ENCODE measurements at regions not wholly inside any gene's neighbourhood (a gene's known extent, or its start where the extent isn't known, plus 50 kb on each side); places are given as distances from the start of the nearest gene placed in this dataset.

DNA sequence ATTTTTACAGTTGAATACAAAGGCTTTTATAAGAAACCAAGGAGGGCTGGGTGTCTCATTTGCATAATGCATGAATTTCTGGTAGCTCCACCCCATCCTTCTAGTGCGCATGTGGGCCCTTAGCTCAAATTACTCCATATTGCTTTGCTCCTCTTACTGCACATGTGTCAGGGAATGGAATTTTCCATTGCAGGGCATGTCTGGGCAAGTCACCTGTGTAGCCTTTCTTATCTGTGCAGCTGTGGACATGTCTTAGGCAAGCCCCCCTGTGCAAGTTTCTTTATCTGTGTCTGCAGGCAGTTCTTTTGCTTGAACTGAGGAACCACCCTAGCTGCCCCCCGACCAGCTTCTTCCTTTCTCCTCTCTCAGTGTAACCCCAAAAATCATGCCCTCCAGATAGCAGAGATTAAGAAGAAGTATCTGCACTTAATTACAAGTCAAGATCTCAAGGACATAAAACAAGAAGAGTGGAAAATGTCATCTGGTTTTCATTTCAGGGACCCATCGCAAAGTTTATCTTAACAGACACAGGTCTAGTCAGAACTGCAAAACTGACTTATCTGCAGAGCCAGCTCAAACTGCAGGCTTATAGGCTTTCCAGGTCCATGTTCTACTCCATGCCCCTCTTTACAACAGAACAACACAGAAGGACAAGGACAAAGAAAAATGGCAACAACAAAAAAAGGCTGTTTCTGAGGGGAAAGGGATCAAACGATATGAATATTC lies 137.9 kb upstream of the HS3ST4 start:
- H3K27ac ChIP-seq (ENCODE audit: insufficient read depth, low read depth, low read length), result no peak overlapping the region

DNA sequence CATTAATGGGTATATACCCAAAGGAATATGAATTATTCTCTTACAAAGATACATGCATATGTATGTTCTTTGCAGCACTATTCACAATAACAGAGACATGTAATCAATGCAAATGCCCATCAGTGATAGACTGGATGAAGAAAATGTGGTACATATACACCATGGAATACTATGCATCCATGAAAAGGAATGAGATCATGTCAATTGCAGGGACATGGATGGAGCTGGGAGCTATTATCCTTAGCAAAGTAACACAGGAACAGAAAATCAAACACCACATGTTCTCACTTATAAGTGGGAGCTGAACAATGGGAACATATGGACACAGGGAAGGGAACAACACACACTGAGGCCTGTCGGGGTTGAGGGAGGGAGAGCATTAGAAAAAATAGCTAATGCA lies 141.1 kb upstream of the HS3ST4 start:
- DNase-seq (ENCODE audit: low read depth, low spot score) (no peak), FAIRE-seq (no peak)
- peaks cover 2% of the 10 kb centered on the region for H3K9me3 ChIP-seq (replicated peaks; ENCODE audit: control insufficient read depth, insufficient read depth, low read length)
- ChIA-PET CTCF (no interaction called here), POLR2A (no interaction called here)
- TF ChIP-seq, protein P1, sequence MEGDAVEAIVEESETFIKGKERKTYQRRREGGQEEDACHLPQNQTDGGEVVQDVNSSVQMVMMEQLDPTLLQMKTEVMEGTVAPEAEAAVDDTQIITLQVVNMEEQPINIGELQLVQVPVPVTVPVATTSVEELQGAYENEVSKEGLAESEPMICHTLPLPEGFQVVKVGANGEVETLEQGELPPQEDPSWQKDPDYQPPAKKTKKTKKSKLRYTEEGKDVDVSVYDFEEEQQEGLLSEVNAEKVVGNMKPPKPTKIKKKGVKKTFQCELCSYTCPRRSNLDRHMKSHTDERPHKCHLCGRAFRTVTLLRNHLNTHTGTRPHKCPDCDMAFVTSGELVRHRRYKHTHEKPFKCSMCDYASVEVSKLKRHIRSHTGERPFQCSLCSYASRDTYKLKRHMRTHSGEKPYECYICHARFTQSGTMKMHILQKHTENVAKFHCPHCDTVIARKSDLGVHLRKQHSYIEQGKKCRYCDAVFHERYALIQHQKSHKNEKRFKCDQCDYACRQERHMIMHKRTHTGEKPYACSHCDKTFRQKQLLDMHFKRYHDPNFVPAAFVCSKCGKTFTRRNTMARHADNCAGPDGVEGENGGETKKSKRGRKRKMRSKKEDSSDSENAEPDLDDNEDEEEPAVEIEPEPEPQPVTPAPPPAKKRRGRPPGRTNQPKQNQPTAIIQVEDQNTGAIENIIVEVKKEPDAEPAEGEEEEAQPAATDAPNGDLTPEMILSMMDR (IDR thresholded peaks at IDR 0.05; ENCODE audit: extremely low read depth in 1 of 2, insufficient read depth in 1 of 2, low read depth in 1 of 2, low read length in 2 of 2), result no peak
- TF ChIP-seq MYC (IDR thresholded peaks at IDR 0.05; ENCODE audit: low read depth, low read length) (no peak), POLR2AphosphoS5 (IDR thresholded peaks at IDR 0.05; ENCODE audit: insufficient read depth, low read depth, low read length) (no peak), GATA2 (IDR thresholded peaks at IDR 0.05; ENCODE audit: insufficient read depth, insufficient read length, low read depth, low read length) (no peak), POLR2A (IDR thresholded peaks at IDR 0.05; ENCODE audit: low read depth, low read length) (no peak), FOS (IDR thresholded peaks at IDR 0.05; ENCODE audit: borderline replicate concordance, insufficient read depth, low read length) (no peak), EZH2 (IDR thresholded peaks at IDR 0.05; ENCODE audit: borderline replicate concordance, low read depth, low read length, severe bottlenecking) (no peak), JUN (IDR thresholded peaks at IDR 0.05; ENCODE audit: borderline replicate concordance, insufficient read depth, insufficient read length, low read depth) (no peak)
- TF ChIP-seq, protein P2, sequence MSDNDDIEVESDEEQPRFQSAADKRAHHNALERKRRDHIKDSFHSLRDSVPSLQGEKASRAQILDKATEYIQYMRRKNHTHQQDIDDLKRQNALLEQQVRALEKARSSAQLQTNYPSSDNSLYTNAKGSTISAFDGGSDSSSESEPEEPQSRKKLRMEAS (IDR thresholded peaks at IDR 0.05; ENCODE audit: insufficient read depth, insufficient read length), result no peak
- no peak overlapping the region for H3K4me2 ChIP-seq (ENCODE audit: insufficient read depth, low read length)
- H3K9me1 ChIP-seq (replicated peaks; ENCODE audit: control insufficient read depth, extremely low read depth, insufficient read depth, low read length), result no peaks in the 10 kb centered on the region
- no peak overlapping the region for H3K9ac ChIP-seq (replicated peaks; ENCODE audit: extremely low read depth, insufficient read depth, low read length)
- intact Hi-C loops (cut with micrococcal nuclease) (no loop called here), dilution Hi-C loops (cut with MboI; ENCODE audit: extremely low pct_ligation_motif_present, low sequenced_read_pairs) (no loop called here)
- H3K36me3 ChIP-seq (ENCODE audit: control insufficient read depth in 2 of 2, extremely low read depth in 1 of 2, insufficient read depth in 2 of 2, low read length in 2 of 2), result no peaks in the 10 kb centered on the region
- no peaks in the 10 kb centered on the region for H4K20me1 ChIP-seq (replicated peaks; ENCODE audit: control insufficient read depth, extremely low read depth, insufficient read depth, low read length)
- no peaks in the 10 kb centered on the region for H3K4me1 ChIP-seq (ENCODE audit: control insufficient read depth, extremely low read depth, insufficient read depth, low read length)
- BruUV-seq (replicated peaks), result no TSS peak
- no peaks in the 10 kb centered on the region for H3K27me3 ChIP-seq (ENCODE audit: control insufficient read depth in 2 of 2, insufficient read depth in 2 of 2, low read length in 2 of 2)
- H3K27ac ChIP-seq (ENCODE audit: insufficient read depth, low read depth, low read length), result no peak overlapping the region
- H2AFZ ChIP-seq (ENCODE audit: low read depth, low read length), result no peak overlapping the region
- H3K79me2 ChIP-seq (ENCODE audit: control insufficient read depth, insufficient read depth, low read length), result no peaks in the 10 kb centered on the region
- H3K4me3 ChIP-seq (replicated peaks in 1 of 3; ENCODE audit: insufficient read depth in 1 of 3, low read depth in 1 of 3, low read length in 3 of 3), result no peak overlapping the region

More for the DNA sequence above, 137.9 kb upstream of the HS3ST4 start:
- no peak for FAIRE-seq
- H3K4me1 ChIP-seq (ENCODE audit: control insufficient read depth, extremely low read depth, insufficient read depth, low read length), result no peaks in the 10 kb centered on the region
- peaks cover 2% of the 10 kb centered on the region for H3K9me3 ChIP-seq (replicated peaks; ENCODE audit: control insufficient read depth, insufficient read depth, low read length)
- no peak overlapping the region for H3K9ac ChIP-seq (replicated peaks; ENCODE audit: extremely low read depth, insufficient read depth, low read length)
- H3K36me3 ChIP-seq (ENCODE audit: control insufficient read depth in 2 of 2, extremely low read depth in 1 of 2, insufficient read depth in 2 of 2, low read length in 2 of 2), result no peaks in the 10 kb centered on the region
- H3K27me3 ChIP-seq (ENCODE audit: control insufficient read depth in 2 of 2, insufficient read depth in 2 of 2, low read length in 2 of 2), result no peaks in the 10 kb centered on the region
- no TSS peak for BruUV-seq (replicated peaks)
- no peak for DNase-seq (ENCODE audit: low read depth, low spot score)
- H3K4me3 ChIP-seq (replicated peaks in 1 of 3; ENCODE audit: insufficient read depth in 1 of 3, low read depth in 1 of 3, low read length in 3 of 3), result no peak overlapping the region
- dilution Hi-C loops (cut with MboI; ENCODE audit: extremely low pct_ligation_motif_present, low sequenced_read_pairs) (no loop called here), intact Hi-C loops (cut with micrococcal nuclease) (no loop called here)
- POLR2A ChIA-PET, result no interaction called here
- no peaks in the 10 kb centered on the region for H4K20me1 ChIP-seq (replicated peaks; ENCODE audit: control insufficient read depth, extremely low read depth, insufficient read depth, low read length)
- no peak overlapping the region for H3K4me2 ChIP-seq (ENCODE audit: insufficient read depth, low read length)
- no peaks in the 10 kb centered on the region for H3K79me2 ChIP-seq (ENCODE audit: control insufficient read depth, insufficient read depth, low read length)
- TF ChIP-seq FOS (IDR thresholded peaks at IDR 0.05; ENCODE audit: borderline replicate concordance, insufficient read depth, low read length) (no peak), POLR2A (IDR thresholded peaks at IDR 0.05; ENCODE audit: low read depth, low read length) (no peak), JUN (IDR thresholded peaks at IDR 0.05; ENCODE audit: borderline replicate concordance, insufficient read depth, insufficient read length, low read depth) (no peak)
- no peaks in the 10 kb centered on the region for H3K9me1 ChIP-seq (replicated peaks; ENCODE audit: control insufficient read depth, extremely low read depth, insufficient read depth, low read length)
- H2AFZ ChIP-seq (ENCODE audit: low read depth, low read length), result no peak overlapping the region
- CTCF ChIA-PET, result no interaction called here
